KMS-11 (cell line): ENCODE measurements at regions not wholly inside any gene's neighbourhood (a gene's known extent, or its start where the extent isn't known, plus 50 kb on each side); places are given as distances from the start of the nearest gene placed in this dataset.

Source experiments
- H2AFZ ChIP-seq: fragments of 200-600 bp; sonication (generic); 2 replicates; pipeline ENCODE4 v1.6.1; 2016; ENCODE audit warnings: antibody characterized with exemption, mixed run types, low read depth
- H3K27ac ChIP-seq: fragments of 200-600 bp; sonication (generic); 2 replicates; pipeline ENCODE4 v1.6.1; 2016; ENCODE audit warnings: mild to moderate bottlenecking, mixed run types
- H3K27me3 ChIP-seq: fragments of 200-600 bp; sonication (generic); 2 replicates; pipeline ENCODE4 v1.6.1; 2017; ENCODE audit warnings: mild to moderate bottlenecking, low read depth, mixed run types, moderate library complexity; ENCODE audit not compliant: insufficient read depth
- H3K36me3 ChIP-seq: fragments of 200-600 bp; sonication (generic); 2 replicates; pipeline ENCODE4 v1.6.1; 2017; ENCODE audit warnings: mild to moderate bottlenecking, mixed run types; ENCODE audit not compliant: insufficient read depth
- H3K4me1 ChIP-seq: fragments of 200-600 bp; sonication (generic); 2 replicates; pipeline ENCODE4 v1.6.1; 2016; ENCODE audit warnings: mild to moderate bottlenecking, low read depth, mixed run types; ENCODE audit not compliant: poor library complexity, severe bottlenecking
- H3K4me2 ChIP-seq: fragments of 200-600 bp; sonication (generic); 2 replicates; pipeline ENCODE4 v1.7.0; 2016; ENCODE audit warnings: mild to moderate bottlenecking, mixed run types
- H3K4me3 ChIP-seq: fragments of 200-600 bp; sonication (generic); IDR thresholded peaks from 2 replicates; pipeline ENCODE4 v1.6.1; 2017; ENCODE audit warnings: low read depth, low read length, mixed read lengths; ENCODE audit not compliant: insufficient read depth
- H3K79me2 ChIP-seq: fragments of 200-600 bp; sonication (generic); 2 replicates; pipeline ENCODE4 v1.6.1; 2016; ENCODE audit warnings: low read depth, mixed run types; ENCODE audit not compliant: insufficient read depth
- H3K9ac ChIP-seq: fragments of 200-600 bp; sonication (generic); 2 replicates; pipeline ENCODE4 v1.6.1; 2016; ENCODE audit warnings: mild to moderate bottlenecking, mixed run types
- H4K20me1 ChIP-seq: fragments of 200-600 bp; sonication (generic); 2 replicates; pipeline ENCODE4 v1.6.1; 2016; ENCODE audit warnings: mild to moderate bottlenecking, mixed run types; ENCODE audit not compliant: insufficient read depth
- TF ChIP-seq, protein P1 (sequence below): fragments of 200-600 bp; sonication (generic); conservative IDR thresholded peaks from 2 replicates; pipeline ENCODE4 v1.6.1; 2017; ENCODE audit warnings: low read depth, mild to moderate bottlenecking, antibody characterized with exemption, low read length, moderate library complexity, mixed read lengths

- Histone ChIP-seq H3K27me3 (no peaks in the 10 kb centered on the region), H3K79me2 (no peaks in the 10 kb centered on the region), H4K20me1 (no peaks in the 10 kb centered on the region), H3K27ac (no peak overlapping the region), H3K4me3 (no peak overlapping the region), H2AFZ (no peak overlapping the region), H3K4me1 (no peaks in the 10 kb centered on the region), H3K9ac (no peak overlapping the region), H3K36me3 (no peaks in the 10 kb centered on the region), H3K4me2 (no peak overlapping the region)
- TF ChIP-seq, protein P1, sequence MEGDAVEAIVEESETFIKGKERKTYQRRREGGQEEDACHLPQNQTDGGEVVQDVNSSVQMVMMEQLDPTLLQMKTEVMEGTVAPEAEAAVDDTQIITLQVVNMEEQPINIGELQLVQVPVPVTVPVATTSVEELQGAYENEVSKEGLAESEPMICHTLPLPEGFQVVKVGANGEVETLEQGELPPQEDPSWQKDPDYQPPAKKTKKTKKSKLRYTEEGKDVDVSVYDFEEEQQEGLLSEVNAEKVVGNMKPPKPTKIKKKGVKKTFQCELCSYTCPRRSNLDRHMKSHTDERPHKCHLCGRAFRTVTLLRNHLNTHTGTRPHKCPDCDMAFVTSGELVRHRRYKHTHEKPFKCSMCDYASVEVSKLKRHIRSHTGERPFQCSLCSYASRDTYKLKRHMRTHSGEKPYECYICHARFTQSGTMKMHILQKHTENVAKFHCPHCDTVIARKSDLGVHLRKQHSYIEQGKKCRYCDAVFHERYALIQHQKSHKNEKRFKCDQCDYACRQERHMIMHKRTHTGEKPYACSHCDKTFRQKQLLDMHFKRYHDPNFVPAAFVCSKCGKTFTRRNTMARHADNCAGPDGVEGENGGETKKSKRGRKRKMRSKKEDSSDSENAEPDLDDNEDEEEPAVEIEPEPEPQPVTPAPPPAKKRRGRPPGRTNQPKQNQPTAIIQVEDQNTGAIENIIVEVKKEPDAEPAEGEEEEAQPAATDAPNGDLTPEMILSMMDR, result no peak
These were observed 649.9 kb upstream of the ADARB2 start for GRCh38 chr10:2387261-2387660.

GRCh38 chr10:2380218-2380617, 642.9 kb upstream of the ADARB2 start:
- no peaks in the 10 kb centered on the region for H3K27me3 ChIP-seq
- H4K20me1 ChIP-seq, result no peaks in the 10 kb centered on the region
- no peaks in the 10 kb centered on the region for H3K79me2 ChIP-seq
- H3K36me3 ChIP-seq, result no peaks in the 10 kb centered on the region
- no peak overlapping the region for H3K9ac ChIP-seq
- H3K27ac ChIP-seq, result no peak overlapping the region
- no peak overlapping the region for H3K4me2 ChIP-seq
- H3K4me3 ChIP-seq, result no peak overlapping the region
- TF ChIP-seq, protein P1, result no peak
- no peaks in the 10 kb centered on the region for H3K4me1 ChIP-seq
- H2AFZ ChIP-seq, result no peak overlapping the region

- H3K36me3 ChIP-seq, result no peaks in the 10 kb centered on the region
- H3K79me2 ChIP-seq, result no peaks in the 10 kb centered on the region
- no peak overlapping the region for H3K27ac ChIP-seq
- no peak overlapping the region for H3K4me3 ChIP-seq
- H3K27me3 ChIP-seq, result no peaks in the 10 kb centered on the region
- H3K4me2 ChIP-seq, result no peak overlapping the region
- H3K4me1 ChIP-seq, result no peaks in the 10 kb centered on the region
- no peak overlapping the region for H3K9ac ChIP-seq
- no peak overlapping the region for H2AFZ ChIP-seq
- TF ChIP-seq, protein P1, result no peak
- H4K20me1 ChIP-seq, result no peaks in the 10 kb centered on the region
These were observed 629.8 kb upstream of the ADARB2 start for GRCh38 chr10:2367083-2367482.

- no peak overlapping the region for H2AFZ ChIP-seq
- H3K4me3 ChIP-seq, result no peak overlapping the region
- H3K9ac ChIP-seq, result no peak overlapping the region
- H3K79me2 ChIP-seq, result no peaks in the 10 kb centered on the region
- TF ChIP-seq, protein P1, result no peak
- H3K27me3 ChIP-seq, result no peaks in the 10 kb centered on the region
- H3K36me3 ChIP-seq, result no peaks in the 10 kb centered on the region
- no peak overlapping the region for H3K27ac ChIP-seq
- H3K4me1 ChIP-seq, result no peaks in the 10 kb centered on the region
- no peaks in the 10 kb centered on the region for H4K20me1 ChIP-seq
- H3K4me2 ChIP-seq, result no peak overlapping the region
These were observed 629.1 kb upstream of the ADARB2 start for GRCh38 chr10:2366264-2366931.
